Stomach smooth muscle (tissue), 2 donors: ENCODE measurements at regions not wholly inside any gene's neighbourhood (a gene's known extent, or its start where the extent isn't known, plus 50 kb on each side); places are given as distances from the start of the nearest gene placed in this dataset.

ENCODE experiments used
- H3K27ac ChIP-seq: one replicate; pipeline ENCODE4 v1.7.0; 2013; ENCODE audit warnings: mild to moderate bottlenecking, low read length, inconsistent platforms
- H3K27me3 ChIP-seq, 2 donors: one replicate each; pipeline ENCODE4 v1.7.0; 2013; ENCODE audit warnings: low read length in 2 of 2; ENCODE audit not compliant: insufficient read depth in 2 of 2, control insufficient read depth in 1 of 2
- H3K36me3 ChIP-seq, 2 donors: one replicate each; pipeline ENCODE4 v1.7.0; 2013; ENCODE audit warnings: low read length in 2 of 2; ENCODE audit not compliant: control insufficient read depth in 2 of 2, insufficient read depth in 2 of 2
- H3K4me1 ChIP-seq: one replicate; pipeline ENCODE4 v1.7.0; 2013; ENCODE audit warnings: low read length; ENCODE audit not compliant: control insufficient read depth, insufficient read depth
- H3K4me3 ChIP-seq, 2 donors: one replicate each; pipeline ENCODE4 v1.7.0; 2013; ENCODE audit warnings: low read length in 2 of 2
- H3K9ac ChIP-seq, 2 donors: one replicate each; pipeline ENCODE4 v1.7.0; 2013; ENCODE audit warnings: low read length in 2 of 2, mild to moderate bottlenecking in 1 of 2
- H3K9me3 ChIP-seq, 2 donors: one replicate each; pipeline ENCODE4 v1.7.0; 2013; ENCODE audit warnings: low read length in 2 of 2; ENCODE audit not compliant: control insufficient read depth in 2 of 2
- donor health status: healthy.
- donor health status: Pancreatic carcinoma.

- Histone ChIP-seq H3K27ac (no peak overlapping the region), H3K4me3 (no peak overlapping the region), H3K9me3 (no peaks in the 10 kb centered on the region), H3K36me3 (no peaks in the 10 kb centered on the region), H3K27me3 (no peaks in the 10 kb centered on the region), H3K9ac (no peak overlapping the region), H3K4me1 (no peaks in the 10 kb centered on the region)
Observed at GRCh38 chr11:28739489-28740280, 631.5 kb downstream of the METTL15 start.

- Histone ChIP-seq H3K36me3 (no peaks in the 10 kb centered on the region), H3K27me3 (no peaks in the 10 kb centered on the region), H3K27ac (no peak overlapping the region), H3K9ac (no peak overlapping the region), H3K4me1 (no peaks in the 10 kb centered on the region), H3K4me3 (no peak overlapping the region), H3K9me3 (no peaks in the 10 kb centered on the region)
Observed at GRCh38 chr11:28738549-28738948, 630.4 kb downstream of the METTL15 start.

GRCh38 chr11:28736256-28736655 is 628.1 kb downstream of the METTL15 start:
- Histone ChIP-seq H3K4me1 (no peaks in the 10 kb centered on the region), H3K9ac (no peak overlapping the region), H3K9me3 (no peaks in the 10 kb centered on the region), H3K36me3 (no peaks in the 10 kb centered on the region), H3K27ac (no peak overlapping the region), H3K4me3 (no peak overlapping the region), H3K27me3 (no peaks in the 10 kb centered on the region)

- Histone ChIP-seq H3K9me3 (no peaks in the 10 kb centered on the region), H3K27me3 (no peaks in the 10 kb centered on the region)
Observed at GRCh38 chr11:28735511-28735910, 627.3 kb downstream of the METTL15 start.

GRCh38 chr11:28730889-28731288 is 622.7 kb downstream of the METTL15 start:
- no peak overlapping the region for H3K4me3 ChIP-seq
- no peaks in the 10 kb centered on the region for H3K36me3 ChIP-seq

More at GRCh38 chr11:28735511-28735910, 627.3 kb downstream of the METTL15 start:
- Histone ChIP-seq H3K4me3 (no peak overlapping the region), H3K4me1 (no peaks in the 10 kb centered on the region), H3K36me3 (no peaks in the 10 kb centered on the region), H3K9ac (no peak overlapping the region), H3K27ac (no peak overlapping the region)

GRCh38 chr11:28730336-28730735 is 622.1 kb downstream of the METTL15 start:
- no peaks in the 10 kb centered on the region for H3K4me1 ChIP-seq

More at GRCh38 chr11:28730889-28731288, 622.7 kb downstream of the METTL15 start:
- Histone ChIP-seq H3K27me3 (no peaks in the 10 kb centered on the region), H3K9ac (no peak overlapping the region), H3K4me1 (no peaks in the 10 kb centered on the region), H3K27ac (no peak overlapping the region), H3K9me3 (no peaks in the 10 kb centered on the region)

GRCh38 chr11:28729339-28729738 is 621.2 kb downstream of the METTL15 start:
- Histone ChIP-seq H3K27ac (no peak overlapping the region), H3K27me3 (no peaks in the 10 kb centered on the region), H3K9ac (no peak overlapping the region), H3K9me3 (no peaks in the 10 kb centered on the region), H3K4me1 (no peaks in the 10 kb centered on the region), H3K36me3 (no peaks in the 10 kb centered on the region), H3K4me3 (no peak overlapping the region)

More at GRCh38 chr11:28730336-28730735, 622.1 kb downstream of the METTL15 start:
- no peaks in the 10 kb centered on the region for H3K36me3 ChIP-seq
- no peak overlapping the region for H3K27ac ChIP-seq
- no peaks in the 10 kb centered on the region for H3K9me3 ChIP-seq
- no peak overlapping the region for H3K9ac ChIP-seq
- H3K4me3 ChIP-seq: no peak overlapping the region
- no peaks in the 10 kb centered on the region for H3K27me3 ChIP-seq

- H3K27ac ChIP-seq: no peak overlapping the region
- H3K36me3 ChIP-seq: no peaks in the 10 kb centered on the region
- no peak overlapping the region for H3K4me3 ChIP-seq
- H3K4me1 ChIP-seq: no peaks in the 10 kb centered on the region
- no peaks in the 10 kb centered on the region for H3K9me3 ChIP-seq
- no peak overlapping the region for H3K9ac ChIP-seq
- no peaks in the 10 kb centered on the region for H3K27me3 ChIP-seq
Observed at GRCh38 chr11:28728666-28729065, 620.5 kb downstream of the METTL15 start.

- Histone ChIP-seq H3K9ac (no peak overlapping the region), H3K4me1 (no peaks in the 10 kb centered on the region), H3K36me3 (no peaks in the 10 kb centered on the region), H3K27me3 (no peaks in the 10 kb centered on the region), H3K4me3 (no peak overlapping the region), H3K27ac (no peak overlapping the region), H3K9me3 (no peaks in the 10 kb centered on the region)
Observed at GRCh38 chr11:28727254-28727653, 619.1 kb downstream of the METTL15 start.

- H3K9ac ChIP-seq: no peak overlapping the region
- no peaks in the 10 kb centered on the region for H3K36me3 ChIP-seq
Observed at GRCh38 chr11:28726432-28726831, 618.2 kb downstream of the METTL15 start.

GRCh38 chr11:28715726-28716125 is 607.5 kb downstream of the METTL15 start:
- H3K9me3 ChIP-seq: no peaks in the 10 kb centered on the region
- H3K27ac ChIP-seq: no peak overlapping the region
- H3K4me1 ChIP-seq: no peaks in the 10 kb centered on the region
- H3K9ac ChIP-seq: no peak overlapping the region
- no peak overlapping the region for H3K4me3 ChIP-seq
- H3K27me3 ChIP-seq: no peaks in the 10 kb centered on the region
- no peaks in the 10 kb centered on the region for H3K36me3 ChIP-seq

More at GRCh38 chr11:28726432-28726831, 618.2 kb downstream of the METTL15 start:
- Histone ChIP-seq H3K27me3 (no peaks in the 10 kb centered on the region), H3K4me1 (no peaks in the 10 kb centered on the region), H3K9me3 (no peaks in the 10 kb centered on the region), H3K4me3 (no peak overlapping the region), H3K27ac (no peak overlapping the region)
